ENCODE measurements at regions not wholly inside any gene's neighbourhood (a gene's known extent, or its start where the extent isn't known, plus 50 kb on each side); places are given as distances from the start of the nearest gene placed in this dataset.

DNA sequence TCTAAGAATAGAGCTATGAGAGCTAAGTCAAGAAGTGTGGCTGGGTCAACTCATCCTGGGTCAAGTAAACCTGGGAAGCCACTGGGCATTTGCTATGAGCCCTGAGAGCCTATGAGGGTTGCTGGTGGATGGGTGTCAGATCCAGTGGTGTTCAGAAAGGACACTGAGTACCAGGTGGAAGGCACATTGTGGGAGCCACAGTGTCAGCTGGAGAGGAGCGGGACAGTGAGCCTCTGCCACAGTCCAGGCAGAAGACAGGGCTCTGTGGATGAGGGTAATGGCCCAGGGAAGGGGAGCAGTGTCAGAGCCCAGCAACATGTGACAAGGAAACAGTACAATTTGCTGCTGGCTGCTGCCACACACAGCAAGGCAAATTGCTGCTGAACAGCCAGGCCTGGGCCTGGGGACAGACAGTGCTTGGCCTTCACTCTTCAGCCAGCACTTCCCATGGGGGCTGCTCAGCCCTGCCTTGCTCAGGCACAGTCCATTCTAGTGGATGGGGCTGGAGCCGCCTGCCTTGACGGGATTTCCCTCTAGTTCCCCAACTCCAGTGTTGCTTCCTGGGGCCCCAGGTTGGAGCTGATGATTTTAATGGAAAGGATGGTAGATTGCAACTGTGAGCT, 90.9 kb upstream of the CHST15 start:
- no peak for DNase-seq (ENCODE audit: low spot score)

DNA sequence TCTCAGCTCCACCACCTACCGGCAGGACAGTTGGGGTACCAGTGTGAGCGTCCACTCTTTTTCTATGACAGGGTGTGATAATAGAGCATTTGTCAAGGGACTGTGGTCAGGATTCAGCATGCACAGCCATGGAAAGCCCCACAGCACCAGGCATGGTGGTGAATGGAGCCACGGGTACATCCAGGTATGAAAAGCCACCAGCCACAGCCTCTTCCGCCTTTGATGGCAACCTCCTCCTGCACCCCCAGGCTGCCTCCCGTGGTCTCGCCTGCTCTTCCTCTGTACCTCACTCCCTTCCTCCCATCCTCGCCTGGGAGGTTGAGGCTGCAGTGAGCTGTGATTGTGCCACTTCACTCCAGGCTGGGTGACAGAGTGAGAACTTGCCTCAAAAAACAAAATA, 90.2 kb upstream of the CHST15 start:
- no peak for DNase-seq (ENCODE audit: low spot score)

DNA sequence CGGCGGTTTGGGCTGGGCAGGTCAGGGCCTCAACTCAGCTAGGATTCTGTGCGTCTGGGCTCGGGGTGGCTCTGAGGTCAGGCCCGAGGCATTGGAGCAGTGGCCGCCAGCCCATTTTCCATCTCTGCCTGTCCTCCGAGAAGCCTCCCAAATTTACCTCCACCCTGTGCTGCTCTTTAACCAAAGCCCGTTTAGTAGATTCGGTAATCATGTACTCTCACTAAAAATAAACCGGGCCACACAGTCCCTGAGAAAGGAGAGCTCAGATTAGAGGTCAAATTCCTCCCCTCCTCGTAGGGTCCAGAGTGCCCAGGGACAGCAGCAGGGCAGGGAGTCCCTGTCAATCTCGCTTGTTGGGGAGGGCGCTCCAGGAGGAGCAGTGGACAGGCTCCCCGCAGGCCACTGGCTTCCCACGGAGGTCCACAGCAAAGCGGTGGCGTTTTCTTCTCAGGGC, 88.7 kb upstream of the CHST15 start:
- no peak for DNase-seq (ENCODE audit: low spot score)

DNA sequence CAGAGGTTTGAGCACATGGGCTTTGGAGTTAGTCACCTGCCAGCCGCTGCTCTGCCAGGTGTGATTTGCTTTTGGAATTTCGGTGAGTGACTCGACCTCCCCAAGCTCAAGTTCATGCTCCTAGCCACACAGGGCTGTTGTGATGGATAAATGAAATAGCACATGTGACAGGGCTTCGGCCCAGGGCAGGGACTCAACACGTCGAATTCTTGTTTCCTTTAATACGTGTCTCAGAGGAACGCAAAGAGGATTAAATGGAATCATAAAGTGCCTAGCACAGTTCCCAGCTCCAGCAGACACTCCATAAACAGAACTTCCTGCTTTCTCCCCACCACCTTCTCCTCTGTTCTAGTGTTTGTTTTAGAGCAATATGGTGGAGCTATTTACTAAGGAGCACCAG, 88.3 kb upstream of the CHST15 start:
- DNase-seq (ENCODE audit: low spot score), result no peak

DNA sequence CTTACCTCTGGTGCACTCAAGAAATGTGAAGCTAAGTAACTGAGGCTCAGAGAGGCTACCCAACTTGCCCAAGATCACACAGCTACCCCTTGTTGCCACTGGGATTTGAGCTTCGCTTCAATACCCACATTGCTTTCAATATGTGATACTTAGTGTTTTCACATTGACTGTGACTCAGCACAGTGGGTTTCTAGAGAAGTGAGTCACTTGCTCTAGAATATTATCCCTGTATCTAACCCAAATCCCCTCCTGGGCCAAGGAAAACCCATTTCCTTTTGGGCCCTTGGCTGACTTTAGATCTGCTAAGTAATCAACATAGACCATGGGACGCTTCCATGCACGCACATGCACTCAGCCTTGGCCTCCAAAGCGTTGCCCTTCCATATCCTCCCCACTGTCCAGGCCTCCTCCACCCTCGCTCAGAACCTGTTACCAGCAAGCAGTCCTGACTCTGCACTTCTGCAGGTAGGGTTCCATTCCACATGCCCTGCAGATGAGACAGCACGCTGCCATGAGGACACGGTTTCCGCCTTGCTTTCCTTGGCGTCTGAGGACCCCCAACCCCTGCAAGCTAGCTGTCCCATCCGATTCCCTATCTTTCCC, 87.7 kb upstream of the CHST15 start:
- DNase-seq (ENCODE audit: low spot score), result peak; percentile 35

DNA sequence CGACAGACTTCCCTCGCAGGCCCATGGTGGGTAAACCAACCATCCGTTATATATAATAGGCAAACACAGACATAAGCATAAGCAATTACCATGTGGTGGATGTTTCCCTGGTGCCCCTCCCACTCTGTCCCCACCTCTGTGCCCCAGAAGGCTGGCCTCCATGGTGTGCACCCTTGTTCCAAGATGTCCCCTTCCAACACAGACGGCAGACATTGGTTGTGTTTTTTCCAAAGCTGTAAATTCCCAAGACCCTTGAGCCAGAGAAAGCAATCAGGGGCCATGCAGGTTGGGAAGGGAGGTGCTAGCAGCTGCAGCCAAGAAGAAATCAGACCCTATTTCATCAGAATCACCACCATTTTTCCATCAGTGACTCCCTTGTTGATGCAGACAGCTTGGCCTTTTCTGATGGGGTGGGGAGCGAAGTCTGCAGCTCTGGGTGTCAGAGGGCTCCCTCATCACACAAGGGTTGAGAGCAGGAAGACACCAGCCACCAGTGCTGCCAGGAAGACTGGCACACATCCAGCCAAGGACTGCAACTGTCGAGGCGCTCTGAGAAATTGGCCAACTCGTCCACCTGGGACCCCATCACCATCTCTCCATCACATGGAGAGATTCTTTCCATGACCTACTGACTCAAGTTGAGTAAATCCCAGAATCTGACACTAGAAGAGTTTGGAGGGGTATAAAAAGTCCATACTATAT, 86.8 kb upstream of the CHST15 start:
- DNase-seq (ENCODE audit: low spot score), result no peak

DNA sequence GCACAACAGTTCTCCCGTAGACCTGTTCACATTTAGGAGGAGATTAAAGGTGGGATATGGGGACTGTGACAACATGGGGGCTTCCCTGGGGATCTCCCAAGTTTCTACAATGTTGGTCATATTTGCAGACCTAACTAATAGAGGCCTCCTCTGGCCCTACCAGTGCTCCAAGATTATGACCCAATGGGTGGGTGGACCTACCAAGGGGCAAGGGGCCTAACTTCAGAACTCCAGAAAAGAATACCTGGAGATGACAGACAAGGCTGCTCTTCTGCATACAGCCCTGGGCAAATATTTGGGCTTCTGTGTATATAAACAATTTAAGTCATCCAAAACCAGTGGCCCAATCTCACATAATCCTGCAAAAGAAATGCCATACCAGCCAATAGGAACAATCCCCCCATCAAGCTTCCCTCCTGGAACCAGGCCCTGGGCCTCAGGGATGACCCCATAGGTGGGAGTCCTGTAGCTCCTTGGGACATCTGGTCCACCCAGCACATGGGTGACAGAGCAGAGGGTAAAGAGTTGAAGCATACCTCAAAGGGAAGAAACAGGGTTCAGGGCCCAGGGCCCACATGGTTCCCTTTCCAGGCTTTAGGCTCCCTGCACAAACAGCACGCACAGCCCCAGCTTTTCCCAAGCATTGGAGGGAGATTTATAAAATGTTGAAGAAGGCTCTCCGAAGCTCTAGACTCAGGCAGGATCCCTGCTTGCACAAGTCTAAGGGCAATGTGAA, 86.1 kb upstream of the CHST15 start:
- DNase-seq (ENCODE audit: low spot score), result no peak

DNA sequence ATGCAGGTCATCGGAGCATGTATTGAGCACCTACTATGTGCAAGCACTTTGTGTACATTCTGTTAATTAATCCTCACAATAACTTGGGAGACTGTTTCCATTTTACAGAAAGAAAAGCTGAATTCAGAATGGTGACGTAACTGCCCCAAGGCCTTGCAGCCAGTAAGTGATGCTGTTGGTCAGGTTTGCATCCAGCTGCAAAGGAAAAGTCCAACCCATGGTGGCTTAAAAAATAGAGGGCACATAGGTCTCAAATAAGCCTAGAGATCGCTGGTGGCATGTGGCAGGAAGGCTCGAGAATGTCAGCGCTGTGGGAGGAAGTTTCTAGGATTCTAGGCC, 83.8 kb upstream of the CHST15 start:
- no peak for DNase-seq (ENCODE audit: low spot score)

DNA sequence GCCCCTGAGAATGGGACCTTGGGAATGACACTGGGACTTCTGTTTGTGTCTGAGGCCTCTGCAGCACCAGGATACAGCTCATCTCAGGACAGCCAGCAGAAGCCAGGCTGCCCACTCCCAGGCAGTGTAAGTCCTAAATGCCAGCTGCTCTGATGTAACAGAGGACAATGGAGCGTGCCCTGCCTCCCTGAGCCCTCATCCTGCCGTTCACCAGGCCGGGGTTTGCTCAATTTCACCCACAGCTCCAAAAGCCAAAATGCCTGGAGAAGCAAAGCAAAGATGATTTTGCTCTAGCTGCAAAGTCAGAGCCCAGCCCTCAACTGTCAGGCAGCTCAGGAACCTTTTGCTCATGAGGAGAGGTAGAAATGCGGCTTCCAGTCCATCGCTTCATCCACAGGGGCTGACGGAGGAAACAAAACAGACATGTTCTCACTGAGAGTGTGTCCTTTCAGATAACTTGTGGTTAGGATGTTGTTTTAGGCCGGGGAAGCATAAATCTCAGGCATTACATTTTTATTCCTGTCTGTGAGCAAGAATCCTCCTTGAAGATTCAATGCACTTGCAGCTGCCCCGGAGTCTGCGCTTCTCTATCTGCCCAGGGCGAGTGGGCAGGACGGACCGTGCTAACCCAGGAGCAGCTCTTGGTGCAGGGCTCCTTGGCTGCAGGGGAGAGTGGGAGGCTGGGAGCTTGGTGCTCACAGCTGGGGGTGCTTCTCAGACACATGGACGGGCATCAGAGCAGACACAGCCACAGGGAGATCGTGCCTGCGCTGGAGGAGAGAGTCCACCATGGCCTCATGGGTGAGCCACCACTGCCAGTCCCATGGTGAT, 83.2 kb upstream of the CHST15 start:
- no peak for DNase-seq (ENCODE audit: low spot score)

DNA sequence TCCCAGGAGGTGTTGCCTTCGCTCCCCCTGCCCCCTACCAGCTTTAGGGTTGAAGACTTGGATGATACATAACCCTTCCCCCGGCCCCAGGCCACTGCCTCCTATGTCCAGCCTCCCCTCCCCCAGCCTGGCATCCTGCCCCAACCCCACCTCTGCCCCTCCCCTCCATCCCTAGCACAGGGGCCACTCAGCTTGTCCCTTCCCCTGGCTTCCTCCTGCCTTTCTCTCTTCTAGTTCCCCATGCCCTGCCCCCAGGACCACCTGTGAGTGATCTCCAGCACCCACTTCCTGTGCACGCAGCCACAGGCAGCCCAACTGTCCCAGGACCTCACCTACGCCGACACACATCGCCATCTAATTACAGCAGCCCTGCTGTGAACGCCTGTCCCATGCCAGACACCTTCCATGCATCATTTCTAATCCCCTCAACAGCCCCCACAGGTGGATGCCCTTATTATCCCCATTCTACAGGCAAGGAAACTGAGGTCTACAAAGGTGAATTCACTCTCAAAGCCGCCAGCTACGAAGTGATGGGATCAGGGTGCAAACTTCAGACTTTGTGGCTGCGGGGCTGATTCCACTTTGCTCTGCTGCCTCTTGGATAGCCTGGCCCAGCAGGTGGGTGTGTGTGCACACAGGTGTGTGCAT, 82.4 kb upstream of the CHST15 start:
- DNase-seq (ENCODE audit: low spot score), result no peak

DNA sequence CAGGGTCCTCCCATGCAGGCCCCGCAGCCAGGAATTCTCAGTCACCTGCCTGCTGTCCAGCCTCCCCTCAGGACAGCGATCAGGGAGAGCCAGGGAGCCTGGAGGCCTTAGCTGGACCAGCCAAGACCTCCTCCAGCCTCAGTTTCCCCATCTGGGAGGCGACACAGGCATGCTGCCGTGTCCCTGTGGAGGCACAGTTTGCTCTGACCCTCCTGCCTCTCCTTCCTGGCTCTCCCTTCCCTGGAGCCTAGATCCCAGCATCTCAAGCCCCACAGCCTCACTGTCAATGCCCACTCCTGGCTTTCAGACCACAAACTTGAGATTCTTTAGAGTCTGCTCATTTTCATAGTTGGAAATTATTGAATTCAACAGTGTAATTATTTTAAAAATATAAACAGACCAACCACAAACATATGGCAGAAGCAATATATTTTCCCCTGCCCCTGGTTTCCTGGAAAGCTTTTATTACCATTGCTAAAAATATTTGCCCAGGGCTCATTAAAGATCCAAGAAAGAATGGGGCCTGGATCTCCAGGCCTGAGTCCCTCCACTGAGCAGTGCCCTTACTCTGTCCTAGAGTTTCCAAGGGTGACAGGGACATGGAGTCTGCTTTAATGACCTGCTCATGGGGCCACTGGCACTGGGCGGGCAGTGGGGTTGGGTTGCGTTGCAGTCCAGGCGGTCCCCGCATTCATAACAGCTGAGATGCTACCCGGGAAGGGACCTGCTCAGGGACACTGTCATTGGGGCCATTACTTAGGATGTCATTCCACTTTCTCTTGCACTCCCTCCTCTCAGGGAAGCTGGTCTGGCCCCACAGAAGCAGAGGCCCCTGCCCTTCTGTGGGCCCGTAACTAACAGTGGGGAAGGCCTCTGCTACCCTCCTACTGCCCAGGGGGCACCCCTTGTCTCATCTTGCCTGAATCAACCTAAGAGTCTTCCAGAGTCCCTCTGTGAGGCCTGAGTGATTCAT, 81.6 kb upstream of the CHST15 start:
- no peak for DNase-seq (ENCODE audit: low spot score)

DNA sequence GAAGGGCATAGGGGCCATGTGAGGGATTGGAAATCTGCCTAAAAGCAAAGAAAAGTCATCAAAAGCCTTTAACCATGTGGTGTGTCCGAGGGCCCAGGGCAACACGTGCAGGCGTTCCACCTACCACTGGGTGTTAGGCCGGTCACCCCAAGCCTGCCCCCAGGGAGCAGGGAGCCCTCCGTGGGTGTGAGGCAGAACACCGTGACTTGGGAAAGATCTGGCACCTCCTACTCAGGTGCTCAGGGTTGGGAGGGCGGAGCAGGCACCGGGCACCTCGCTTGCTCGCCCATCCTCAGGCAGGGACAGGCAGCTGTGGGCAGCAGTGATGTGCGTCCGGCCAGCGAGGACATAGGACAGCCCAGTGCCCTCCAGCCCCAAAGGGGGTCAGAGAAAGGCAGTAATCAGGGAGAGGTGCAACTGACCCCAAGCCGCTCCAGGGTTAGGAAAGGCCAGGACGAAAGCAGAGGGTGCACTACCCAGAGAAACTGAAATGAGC, 80.7 kb upstream of the CHST15 start:
- DNase-seq (ENCODE audit: low spot score), result no peak

DNA sequence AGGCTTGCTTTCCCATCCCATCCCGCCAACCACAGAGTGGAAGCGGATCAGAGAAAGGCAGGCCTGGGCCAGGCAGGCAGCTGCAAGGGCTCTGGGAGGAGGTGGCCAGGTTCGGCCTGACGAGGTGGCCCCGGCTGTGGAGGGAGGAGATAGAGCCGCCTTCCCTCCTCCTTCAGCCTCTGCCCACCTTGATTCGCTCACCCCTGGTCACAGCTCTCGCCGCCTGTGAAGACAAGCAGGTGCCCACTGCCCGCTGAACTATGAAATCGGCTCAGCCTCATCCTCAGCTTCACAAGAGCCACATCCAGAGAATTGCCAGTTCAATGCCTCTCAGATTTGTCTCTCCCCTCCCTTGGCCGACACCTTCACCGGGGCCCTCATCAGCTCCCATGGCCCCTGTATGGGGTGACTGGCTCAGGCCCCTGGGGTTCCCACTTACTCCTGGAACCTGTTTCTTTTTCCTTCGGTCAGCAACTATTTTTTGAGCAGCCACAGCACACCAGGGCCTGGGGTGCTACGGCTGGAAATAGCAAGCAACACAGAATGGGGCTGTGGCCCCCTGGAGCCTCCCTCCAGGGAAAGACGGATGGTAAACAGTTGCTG, 80.0 kb upstream of the CHST15 start:
- no peak for DNase-seq (ENCODE audit: low spot score)

DNA sequence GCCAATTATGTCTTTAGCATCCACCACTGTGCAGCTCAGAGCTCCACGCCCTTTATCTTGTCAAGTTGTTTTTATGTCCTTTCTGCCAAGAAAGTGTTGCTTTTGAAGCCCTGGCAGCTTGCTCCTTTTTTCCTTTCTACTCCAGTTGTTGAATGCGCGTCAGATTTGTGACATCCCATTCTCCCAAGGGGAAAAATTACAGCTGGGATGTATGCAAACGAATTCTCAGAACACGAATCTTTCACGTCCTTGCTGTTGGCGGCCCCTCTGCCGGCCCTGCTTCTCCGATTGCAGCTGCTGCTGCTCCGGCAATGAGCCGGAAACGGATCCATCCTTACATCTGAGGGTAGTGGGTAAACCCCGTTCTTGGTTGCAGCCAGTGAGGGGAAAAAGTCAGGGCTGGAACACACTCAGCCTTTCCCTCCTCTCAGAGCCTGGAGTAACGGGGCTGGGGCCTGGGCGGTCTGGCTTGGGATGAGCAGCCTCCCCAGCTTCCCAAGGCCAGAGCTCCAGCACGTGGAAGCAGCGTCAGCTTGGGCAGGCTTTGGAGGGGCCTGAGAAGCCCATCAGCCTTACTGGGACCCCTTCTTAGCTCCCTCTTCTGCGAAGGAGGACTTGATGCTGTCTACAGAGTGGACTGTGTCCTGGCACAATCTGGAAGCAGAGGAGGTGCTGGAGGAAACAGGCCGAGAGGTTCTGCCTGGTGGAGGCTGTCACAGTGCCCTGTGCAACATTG, 79.0 kb upstream of the CHST15 start:
- DNase-seq (ENCODE audit: low spot score), result no peak

DNA sequence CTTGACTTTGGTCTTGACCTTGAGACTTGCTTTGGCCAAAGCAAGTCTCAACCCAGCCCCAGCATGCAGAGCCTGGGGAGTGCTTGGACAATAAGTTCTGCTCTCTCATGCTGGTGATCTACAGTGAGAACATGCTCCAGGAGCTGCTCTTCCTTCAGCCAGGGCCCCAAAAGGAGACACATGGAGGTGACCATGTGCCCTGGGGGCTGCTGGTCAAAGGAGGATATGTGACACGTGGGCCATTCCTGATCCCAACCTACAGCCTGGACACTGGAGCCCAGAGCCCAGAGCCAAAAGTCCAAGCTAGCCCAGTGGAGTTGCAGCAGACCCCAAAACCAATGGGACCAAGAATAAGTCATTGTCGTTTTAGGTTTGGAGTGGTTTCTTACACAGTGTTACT, 78.2 kb upstream of the CHST15 start:
- no peak for DNase-seq (ENCODE audit: low spot score)

DNA sequence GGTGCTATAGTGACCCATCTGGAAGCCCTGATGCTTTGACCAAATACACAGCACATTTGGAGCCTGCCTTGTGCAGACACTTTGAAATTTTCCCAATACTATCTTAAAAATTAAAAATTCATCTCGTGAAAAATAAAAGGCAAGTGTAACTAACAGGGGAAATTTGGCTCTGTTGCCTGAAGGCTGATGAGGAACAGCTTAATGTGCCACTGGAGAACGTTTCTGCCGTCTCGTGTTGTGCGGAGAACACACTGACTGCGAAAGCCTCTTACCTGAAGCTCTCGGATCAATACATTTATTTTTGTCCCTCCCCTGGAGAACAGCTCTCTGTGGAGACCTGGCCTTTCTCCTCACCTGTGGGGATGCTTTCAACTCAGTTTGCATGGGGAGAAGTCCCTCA, 77.2 kb upstream of the CHST15 start:
- DNase-seq (ENCODE audit: low spot score), result no peak

DNA sequence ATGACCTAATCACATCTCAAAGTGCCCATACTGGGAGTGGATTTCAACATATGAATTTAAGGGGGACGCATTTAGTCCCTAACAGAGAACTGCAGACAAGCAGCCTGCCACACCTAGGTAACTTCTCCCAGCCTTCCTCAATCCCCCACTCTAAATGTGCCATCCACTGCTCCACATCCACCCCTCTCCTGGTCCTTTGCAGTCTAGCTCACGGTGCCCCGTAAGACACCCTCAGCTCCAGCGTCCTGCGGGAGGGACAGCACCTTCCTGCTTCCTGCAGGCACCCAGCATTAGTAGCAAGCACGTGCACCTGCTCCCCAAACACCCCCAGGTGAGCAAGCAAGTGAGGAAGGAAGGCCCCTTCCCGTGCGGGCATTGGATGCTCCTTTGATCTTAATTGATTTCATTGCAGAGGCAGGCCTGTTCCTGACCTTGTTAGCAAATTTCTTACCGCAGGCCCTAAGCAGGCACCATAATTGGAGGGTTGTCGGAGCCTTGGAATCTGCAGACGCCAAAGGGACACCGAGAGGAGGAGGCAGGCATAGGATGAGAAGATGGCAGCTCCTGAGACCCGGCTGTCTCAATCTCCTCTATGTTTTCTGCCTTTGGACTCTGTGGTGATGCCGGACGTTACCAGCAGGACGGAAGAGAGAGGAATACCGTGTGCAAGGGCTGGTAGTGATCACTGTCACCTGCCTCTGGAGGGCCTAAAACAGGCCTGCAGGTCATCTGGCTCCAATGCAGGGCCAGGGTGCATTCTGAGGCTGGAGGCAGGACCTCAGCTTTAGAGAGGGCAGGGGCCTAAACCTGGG, 75.8 kb upstream of the CHST15 start:
- no peak for DNase-seq (ENCODE audit: low spot score)

DNA sequence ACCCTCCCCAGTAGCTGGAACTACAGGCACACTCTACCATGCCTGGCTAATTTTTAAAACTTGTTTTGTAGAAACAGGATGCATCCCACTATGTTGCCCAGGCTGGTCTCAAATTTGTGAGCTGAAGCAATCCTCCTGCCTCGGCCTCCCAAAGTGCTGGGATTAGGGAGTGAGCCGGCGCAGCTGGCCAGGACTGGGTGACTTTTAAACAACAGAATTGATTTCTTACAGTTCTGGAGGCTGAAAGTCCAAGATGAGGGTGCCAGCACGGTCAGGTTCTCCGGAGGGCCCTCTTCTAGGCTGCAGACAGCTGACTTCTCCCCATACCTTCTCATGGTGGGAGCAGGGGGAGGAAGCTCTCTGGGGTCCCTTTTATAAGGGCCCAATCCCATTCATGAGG, 75.2 kb upstream of the CHST15 start:
- DNase-seq (ENCODE audit: low spot score), result no peak

All from H4 (cell line).